AML-193 (cell line): ENCODE measurements at regions not wholly inside any gene's neighbourhood (a gene's known extent, or its start where the extent isn't known, plus 50 kb on each side); places are given as distances from the start of the nearest gene placed in this dataset.
"Not testable (repeated sequence)": the region's sequence is repeated elsewhere in the genome, so short reads cannot be mapped to it uniquely, and the experiment has no call there.

Experiments used
- DNase-seq, 2 experiments: peaks; one replicate each; lab custom pipeline; 2025; lab: John Stamatoyannopoulos, UW

DNA sequence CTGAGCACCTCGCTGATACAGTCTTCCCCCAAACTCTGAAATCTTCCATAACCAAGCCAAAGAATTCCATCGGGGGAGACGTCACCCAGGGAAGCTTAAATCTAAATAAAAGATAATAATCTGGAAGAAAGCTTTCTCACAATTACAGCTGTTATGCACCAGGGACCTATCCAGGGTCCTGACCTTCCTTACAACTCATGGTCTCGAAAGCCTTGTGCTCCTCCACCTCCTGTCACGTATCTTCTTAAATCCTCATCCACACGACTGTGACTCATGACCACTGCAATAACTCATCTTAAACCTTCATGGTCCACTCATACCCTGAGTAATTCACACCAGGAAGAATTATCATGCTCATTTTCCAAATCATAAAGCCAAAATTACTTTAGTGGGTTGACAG is 166.8 kb upstream of the FRG1 start:
- no peak for DNase-seq

DNA sequence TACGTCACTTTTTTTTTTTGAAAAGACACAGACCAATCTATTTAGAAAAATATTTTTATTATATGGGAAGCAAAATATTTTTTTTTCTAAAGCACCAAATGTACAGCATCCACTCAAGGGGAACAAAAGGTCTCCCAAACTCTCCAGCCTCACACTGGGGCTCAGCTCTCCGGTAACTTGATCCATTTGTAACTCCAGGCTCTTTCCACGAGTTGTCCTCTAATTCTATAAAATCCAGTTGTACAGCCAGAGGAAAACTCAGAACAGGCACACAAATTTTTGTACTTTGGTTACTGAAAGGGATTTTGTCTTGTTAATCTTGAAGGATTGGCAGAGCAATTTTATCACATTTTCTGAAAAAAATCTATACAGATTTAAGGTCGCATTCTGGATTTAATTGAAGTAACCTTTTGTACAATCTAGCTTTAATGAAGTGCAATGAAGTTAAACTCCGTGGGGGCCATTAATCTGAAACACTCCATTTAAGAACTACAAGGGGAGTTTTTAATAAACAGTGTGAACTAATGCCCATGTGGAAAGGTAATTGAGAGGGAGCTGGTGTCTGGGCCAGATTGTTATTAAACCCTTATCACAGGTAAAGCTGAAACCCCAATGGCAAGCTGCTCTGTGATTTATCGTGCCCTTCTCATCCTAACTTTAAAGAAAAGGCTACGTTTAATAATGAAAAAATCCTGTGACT is 161.2 kb upstream of the FRG1 start:
- no peak for DNase-seq

- no peak for DNase-seq
These were observed 160.3 kb upstream of the FRG1 start for GRCh38 chr4:189780391-189780790.

- no peak for DNase-seq
These were observed 156.0 kb upstream of the FRG1 start for GRCh38 chr4:189784651-189785050.

- no peak for DNase-seq
These were observed 155.4 kb upstream of the FRG1 start for GRCh38 chr4:189785257-189785656.

- DNase-seq: no peak
These were observed 154.2 kb upstream of the FRG1 start for GRCh38 chr4:189786447-189786846.

- no peak for DNase-seq
These were observed 153.2 kb upstream of the FRG1 start for GRCh38 chr4:189787216-189788031.

DNA sequence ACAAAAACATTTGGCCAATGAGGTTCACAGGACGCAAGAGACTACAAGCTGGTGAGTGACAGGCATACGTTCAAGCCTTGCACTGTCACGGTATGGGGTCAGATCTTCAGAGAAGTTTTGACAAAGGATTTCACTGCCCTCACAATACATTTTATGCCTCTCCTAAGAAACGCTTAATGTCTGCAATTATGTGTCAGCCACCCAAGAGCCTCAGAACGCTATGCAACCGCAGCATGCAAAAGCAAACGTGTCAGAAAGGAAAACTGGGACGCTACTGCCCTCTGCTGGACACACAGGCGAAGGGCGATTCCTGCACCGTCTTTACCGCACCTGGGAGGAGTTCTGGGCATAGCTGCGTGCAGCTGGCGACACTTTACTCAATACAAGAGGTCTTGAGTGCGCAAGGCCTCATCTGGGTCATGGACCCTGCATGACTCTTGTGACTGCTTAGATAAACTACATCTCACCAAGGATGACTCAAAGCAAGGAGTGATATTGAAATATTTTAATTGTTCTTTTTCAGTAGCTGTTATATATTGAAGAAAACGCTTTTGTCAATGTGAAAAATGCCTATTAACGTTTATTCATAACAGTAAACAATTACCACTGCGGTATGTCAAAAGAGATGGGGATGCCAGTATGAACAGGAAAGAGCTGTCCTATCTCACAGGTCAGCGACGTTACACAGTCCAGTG is 147.6 kb upstream of the FRG1 start:
- peak; percentile 23 to 37 for DNase-seq

DNA sequence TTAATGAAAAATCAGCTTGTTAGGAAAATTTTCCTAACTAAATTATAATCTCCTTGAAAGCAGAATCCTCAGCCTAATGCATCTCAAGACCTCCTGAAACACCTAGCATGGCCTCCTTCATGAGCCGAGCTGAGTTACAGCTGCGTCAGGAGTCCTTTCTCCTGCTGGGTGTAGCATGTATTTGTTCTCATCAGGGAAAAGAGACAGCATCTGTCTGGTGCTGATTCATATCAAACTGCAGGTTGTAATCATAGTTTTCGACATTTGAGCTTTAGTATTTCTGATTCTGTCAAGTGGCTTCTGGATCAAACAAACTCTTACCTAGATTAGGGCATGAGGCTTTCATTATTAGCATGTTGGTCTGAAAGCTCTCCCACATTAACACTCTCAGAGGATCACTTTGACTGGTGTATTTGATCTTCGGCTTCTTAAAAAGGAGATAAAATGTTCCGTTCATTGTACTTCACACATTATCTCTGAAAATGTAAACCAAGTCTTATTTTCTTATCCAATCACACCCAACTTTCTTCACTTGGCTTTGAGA is 140.1 kb upstream of the FRG1 start:
- no peak for DNase-seq

GRCh38 chr4:189802884-189803283 is 137.8 kb upstream of the FRG1 start:
- no peak for DNase-seq

DNA sequence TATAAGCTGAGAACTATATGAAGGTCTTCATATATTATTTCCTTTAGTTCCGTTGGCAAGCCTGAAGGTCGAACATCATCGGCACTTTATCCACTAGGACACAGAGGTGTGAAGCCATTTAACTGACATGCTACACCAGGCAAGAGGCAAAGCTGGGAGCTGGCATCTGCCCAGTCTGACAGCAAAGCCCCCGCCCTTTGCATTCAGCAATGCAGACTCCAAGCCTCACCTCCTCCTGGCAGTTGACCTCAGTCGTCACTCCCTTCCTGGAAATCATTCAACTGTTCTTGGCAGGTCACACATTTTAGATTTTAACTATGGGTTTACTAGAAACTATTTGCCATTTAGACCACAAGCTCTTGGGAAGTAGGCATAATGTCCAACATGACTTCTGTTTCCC is 135.8 kb upstream of the FRG1 start:
- no peak for DNase-seq

GRCh38 chr4:189806506-189806905 is 134.2 kb upstream of the FRG1 start:
- no peak for DNase-seq

- no peak for DNase-seq
These were observed 133.6 kb upstream of the FRG1 start for GRCh38 chr4:189807031-189807430.

DNA sequence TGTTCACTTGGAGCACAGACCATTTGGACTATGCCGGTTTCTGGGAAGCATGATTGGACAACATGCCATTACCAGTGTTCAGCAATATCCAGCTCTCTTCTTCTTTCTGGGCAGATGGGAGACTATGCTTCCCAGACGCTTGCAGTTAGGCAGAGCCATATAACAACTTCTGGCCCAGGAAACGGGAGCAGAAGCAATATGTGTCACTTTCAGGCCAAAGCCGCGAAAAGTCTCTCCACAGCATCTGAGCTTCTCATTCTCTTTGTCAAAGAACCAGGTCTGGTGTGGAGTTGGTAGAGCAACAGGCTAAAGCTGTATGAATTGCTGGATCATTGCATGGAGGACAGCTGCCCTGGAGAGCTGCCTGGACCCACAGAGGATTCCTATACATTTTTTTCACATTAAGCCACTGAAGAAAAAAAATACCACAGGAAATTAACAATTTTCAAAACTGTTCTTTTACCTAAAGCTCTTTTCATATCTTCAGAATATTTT is 131.4 kb upstream of the FRG1 start:
- DNase-seq: no peak

DNA sequence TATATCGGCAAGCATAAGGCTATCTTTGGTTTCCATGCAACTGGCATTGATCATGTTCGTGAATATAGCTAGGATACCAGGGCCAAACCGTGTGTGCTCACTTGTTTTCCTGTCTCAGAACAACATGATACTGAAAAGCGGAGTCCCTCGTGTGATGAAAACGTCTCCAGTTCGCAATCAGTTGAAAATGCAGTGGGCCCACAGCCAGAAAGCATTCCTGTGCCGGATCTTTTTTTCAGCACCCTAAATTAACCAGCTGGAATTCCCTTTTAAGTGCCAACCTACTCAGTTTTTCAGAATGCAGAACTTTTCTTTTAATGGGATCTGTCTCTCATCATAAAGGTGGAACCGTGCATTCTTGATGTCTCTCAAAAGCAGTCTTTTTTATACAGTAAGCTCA is 130.8 kb upstream of the FRG1 start:
- DNase-seq: no peak

DNA sequence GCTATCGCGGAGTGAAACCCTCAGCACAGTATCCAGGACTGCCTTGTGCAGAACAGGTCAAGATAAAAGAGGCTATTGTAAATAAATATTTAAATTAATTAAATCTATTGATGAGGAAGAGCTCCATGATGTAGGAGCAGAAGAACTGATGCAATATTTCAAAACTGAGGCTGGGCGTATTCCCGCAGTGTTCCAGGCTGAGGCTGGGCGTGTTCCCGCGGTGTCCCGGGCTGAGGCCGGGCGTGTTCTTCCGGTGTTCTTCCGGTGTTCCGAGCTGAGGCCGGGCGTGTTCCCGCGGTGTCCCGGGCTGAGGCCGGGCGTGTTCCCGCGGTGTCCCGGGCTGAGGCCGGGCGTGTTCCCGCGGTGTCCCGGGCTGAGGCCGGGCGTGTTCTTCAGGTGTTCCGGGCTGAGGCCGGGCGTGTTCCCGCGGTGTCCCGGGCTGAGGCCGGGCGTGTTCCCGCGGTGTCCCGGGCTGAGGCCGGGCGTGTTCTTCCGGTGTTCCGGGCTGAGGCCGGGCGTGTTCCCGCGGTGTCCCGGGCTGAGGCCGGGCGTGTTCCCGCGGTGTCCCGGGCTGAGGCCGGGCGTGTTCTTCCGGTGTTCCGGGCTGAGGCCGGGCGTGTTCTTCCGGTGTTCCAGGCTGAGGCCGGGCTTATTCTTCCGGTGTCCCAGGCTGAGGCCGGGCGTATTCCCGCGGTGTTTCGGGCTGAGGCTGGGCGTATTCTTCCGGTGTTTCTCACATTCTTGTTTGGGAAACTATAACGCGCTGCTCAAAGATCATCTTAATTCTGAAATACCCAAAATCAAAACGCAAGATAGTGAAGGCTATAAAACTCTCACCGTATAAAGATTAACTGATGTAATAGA is 130.1 kb upstream of the FRG1 start:
- DNase-seq: not testable (repeated sequence)

GRCh38 chr4:189815404-189816192 is 125.1 kb upstream of the FRG1 start:
- DNase-seq: no peak

- no peak for DNase-seq
These were observed 118.3 kb upstream of the FRG1 start for GRCh38 chr4:189822326-189822725.

DNA sequence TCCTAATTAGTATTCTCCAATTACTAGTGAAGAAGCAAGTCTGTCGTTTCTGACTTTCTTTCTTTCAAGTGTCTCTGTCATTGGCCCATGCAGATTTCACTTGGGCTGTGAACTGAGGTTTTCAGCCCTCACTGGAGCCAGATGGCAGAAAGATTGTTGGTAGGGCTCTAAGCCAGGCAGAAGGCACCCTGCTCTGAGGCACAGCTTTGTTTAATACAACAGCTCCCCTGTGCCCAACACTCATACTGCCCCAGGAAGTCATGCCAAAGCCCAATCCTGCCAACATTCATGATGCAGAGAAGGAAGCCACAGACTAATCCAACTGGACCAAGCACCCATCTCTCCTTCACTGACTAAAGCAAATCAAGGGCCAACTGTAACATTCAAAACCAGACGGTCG is 117.1 kb upstream of the FRG1 start:
- no peak for DNase-seq

DNA sequence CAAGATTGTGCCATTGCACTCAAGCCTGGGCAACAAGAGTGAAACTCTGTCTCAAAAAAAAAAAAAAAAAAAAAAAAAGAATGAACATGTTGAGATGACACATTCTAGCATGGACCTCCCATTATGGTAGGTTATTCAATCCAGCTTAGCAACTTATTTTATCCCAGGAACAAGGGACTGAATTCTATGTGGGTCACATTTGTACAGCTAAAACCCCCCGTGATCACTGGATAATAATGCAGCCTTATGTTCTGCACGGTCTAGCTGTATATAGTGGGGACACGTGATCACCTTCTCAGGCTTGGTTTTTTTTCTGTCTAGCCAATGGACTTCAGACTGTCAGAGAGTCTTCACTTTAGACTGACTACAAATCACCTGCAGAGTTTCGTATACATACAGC is 115.2 kb upstream of the FRG1 start:
- DNase-seq: no peak

DNA sequence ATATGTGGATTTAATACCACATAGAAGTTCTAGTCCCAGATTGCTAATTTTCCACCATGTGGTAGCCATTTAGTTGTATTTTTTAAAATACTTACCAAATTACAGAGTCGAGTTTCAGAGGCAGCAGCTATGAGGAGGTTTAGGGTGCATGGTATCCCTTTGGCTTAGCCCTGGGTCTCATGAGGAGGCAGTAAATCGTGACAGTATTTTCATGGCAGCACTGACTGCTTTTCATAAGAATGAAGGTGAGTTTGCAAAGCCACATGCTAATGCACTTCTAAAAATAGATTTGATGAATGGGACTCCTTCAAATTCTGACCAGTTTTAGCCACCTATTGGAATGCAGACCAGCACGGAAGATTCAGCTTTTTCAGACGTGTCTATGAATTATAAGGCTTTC is 114.0 kb upstream of the FRG1 start:
- DNase-seq: no peak
